ENCODE measurements at regions not wholly inside any gene's neighbourhood (a gene's known extent, or its start where the extent isn't known, plus 50 kb on each side); places are given as distances from the start of the nearest gene placed in this dataset.

DNA sequence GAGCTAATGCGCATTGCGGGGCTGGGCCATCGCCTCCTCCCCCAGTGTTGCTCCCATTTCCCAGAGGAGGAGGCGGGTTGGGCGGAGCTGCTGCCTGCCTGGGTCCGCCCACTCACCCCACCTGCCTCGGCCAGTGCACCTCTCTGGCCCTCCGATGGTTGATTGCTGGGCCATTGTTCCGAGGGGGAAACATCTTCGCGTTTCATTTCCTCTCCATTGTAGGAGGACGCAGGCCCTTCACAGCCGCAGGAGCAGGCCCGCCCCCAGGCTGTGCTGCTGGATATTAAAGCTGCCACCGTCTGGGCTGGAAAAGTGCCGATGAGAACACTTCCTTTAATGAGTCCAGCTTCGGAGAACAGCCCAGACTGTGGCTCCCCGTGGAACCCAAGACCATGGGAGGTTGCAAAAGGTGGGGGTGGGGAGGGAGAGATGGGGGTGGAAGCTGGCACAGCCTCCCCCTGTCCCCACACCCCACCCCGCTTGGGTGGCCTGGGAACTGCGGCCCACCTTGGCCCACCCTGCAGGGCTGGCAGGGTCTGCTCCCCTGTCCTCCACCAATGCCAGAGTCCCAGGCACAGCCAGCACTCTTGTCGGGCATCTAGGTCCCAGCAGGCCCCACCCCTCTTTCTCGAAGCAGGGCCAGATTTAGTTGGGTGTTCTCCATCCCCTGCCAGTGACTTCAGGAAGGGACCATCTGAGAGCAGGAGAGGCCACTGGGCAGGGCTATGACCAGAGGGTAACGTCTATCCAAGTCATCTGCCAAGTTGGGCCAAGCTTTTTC is 96.6 kb downstream of the ADRA2C start:
- TF ChIP-seq, protein P1, sequence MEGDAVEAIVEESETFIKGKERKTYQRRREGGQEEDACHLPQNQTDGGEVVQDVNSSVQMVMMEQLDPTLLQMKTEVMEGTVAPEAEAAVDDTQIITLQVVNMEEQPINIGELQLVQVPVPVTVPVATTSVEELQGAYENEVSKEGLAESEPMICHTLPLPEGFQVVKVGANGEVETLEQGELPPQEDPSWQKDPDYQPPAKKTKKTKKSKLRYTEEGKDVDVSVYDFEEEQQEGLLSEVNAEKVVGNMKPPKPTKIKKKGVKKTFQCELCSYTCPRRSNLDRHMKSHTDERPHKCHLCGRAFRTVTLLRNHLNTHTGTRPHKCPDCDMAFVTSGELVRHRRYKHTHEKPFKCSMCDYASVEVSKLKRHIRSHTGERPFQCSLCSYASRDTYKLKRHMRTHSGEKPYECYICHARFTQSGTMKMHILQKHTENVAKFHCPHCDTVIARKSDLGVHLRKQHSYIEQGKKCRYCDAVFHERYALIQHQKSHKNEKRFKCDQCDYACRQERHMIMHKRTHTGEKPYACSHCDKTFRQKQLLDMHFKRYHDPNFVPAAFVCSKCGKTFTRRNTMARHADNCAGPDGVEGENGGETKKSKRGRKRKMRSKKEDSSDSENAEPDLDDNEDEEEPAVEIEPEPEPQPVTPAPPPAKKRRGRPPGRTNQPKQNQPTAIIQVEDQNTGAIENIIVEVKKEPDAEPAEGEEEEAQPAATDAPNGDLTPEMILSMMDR (IDR thresholded peaks at IDR 0.05): no peak
- no peak for TF ChIP-seq POLR2A (IDR thresholded peaks at IDR 0.05)
